ENCODE measurements at regions not wholly inside any gene's neighbourhood (a gene's known extent, or its start where the extent isn't known, plus 50 kb on each side); places are given as distances from the start of the nearest gene placed in this dataset.

DNA sequence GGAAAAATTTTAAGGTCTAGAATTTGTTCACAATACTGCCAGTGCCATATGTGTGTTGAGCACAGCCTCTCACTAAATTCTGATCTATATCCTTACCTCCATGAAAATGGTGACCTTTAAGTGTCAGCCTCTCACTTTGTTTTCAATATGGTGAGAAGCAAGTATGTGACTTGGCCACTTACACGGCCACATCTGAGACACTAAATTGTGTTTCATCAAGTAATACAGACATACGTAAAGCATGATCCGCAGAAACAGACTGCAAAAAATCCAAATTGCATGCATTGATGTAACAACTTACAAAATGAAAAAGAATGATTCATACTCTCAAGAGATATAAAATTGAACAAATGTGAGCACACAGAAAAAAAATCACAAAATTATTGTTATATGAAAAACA, 55.2 kb upstream of the UGP2 start:
- no peak for DNase-seq

DNA sequence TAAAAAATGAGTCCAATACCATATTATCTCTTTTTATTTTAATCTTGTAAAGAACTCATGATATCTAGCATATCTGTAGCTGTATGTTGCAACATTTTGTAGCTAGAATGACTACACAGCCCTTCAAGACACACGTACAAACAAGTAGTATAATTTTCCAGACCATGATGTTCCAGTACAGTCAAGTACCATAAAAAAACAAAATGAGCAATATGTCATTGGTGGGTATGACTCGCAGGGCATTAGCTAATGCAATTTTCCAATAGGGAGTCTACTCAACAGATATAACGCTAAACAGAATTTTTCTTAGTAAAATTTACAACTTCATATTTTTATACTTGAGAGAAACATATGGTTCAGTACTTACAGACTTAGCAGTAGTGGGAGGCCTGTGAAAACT, 53.6 kb upstream of the UGP2 start:
- no peak for DNase-seq

DNA sequence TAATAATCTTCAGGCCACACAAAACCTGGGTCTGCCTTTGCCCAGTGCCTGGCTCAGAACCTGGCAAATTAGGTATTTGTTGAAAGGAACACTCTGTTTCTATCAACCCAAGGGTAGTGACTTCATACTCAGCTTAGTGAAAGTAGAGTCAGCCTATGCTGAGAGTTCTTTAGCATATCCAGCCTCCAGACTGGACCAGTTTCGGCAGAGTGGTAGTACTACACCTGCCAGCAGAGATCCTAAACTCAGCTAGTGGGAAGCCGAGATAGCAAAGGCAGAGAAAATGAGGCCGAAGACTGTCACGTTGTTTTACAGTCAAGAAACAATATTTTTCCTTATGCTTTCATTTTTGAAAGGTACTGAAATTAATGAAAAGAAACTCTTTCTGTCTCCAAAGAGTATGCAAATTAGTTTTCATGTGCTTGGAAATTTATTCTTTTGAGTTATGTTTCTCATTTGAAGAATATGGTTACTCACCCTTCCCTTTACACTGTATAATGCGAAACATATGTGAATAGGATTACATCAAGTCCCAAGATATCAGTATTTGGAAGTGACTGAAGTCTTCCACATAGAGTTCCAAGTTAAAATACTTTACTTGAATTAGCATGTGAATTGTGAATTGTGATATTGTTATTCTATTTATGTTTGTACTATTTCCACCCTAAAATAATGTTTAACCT, 52.2 kb upstream of the UGP2 start:
- DNase-seq = no peak

DNA sequence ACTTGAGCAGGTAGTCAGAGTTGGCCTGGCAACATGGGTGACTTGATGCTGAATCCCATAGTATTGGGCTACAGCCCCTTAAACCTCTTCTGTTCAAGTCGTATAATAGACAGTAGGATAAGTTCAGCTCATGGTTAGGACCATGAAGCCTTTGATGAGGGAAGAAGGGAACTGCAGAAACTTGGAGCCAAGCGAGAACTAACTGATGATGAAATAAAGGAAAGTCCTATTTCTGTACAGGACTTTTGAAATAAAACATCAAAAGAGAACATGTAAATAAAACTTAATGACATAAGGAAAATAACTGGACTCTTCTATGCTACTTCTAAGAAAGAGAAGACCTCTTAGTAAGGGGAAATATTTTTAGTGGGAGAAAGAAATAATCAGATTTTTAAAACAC, 51.2 kb upstream of the UGP2 start:
- no peak for DNase-seq

DNA sequence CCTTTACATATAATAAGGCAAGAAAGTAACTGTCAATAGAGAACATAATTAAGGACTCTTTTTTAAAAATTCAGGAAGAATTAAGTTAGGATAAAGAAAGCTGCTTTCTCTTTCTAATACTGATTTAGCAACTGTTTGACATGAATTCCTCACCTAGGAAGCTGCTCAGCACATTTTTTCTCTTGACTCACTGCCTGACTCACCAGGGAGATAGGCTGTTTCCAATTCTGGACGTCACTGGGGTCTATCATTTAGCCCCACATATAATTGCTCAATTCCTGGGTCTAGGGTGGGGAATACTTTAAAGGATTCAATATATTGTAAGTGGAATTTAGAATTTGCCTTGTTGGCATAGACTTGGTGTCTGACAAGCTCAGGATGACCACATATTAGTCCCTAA, 50.8 kb upstream of the UGP2 start:
- DNase-seq = no peak

DNA sequence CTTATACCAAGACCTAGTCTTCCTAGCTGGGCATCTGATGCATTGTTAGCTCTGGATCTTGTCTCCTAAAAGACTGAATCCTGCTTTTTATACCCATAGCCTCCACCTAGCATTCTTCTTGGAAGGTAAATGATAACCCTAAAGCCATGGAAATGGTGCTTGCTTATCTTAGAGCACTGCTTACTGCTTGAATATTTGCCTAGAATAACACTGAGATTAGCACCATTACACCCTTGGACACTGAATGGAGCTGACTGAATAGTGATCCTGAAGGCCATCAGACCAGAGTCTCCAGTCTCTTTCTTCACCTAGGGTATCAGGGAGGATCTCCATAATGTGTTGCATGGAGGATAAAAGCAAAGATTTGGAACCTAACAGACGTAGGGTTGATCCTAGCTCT, 50.3 kb upstream of the UGP2 start:
- no peak for DNase-seq

Data from OCI-M1 (cell line).